ENCODE measurements at regions not wholly inside any gene's neighbourhood (a gene's known extent, or its start where the extent isn't known, plus 50 kb on each side); places are given as distances from the start of the nearest gene placed in this dataset.

DNA sequence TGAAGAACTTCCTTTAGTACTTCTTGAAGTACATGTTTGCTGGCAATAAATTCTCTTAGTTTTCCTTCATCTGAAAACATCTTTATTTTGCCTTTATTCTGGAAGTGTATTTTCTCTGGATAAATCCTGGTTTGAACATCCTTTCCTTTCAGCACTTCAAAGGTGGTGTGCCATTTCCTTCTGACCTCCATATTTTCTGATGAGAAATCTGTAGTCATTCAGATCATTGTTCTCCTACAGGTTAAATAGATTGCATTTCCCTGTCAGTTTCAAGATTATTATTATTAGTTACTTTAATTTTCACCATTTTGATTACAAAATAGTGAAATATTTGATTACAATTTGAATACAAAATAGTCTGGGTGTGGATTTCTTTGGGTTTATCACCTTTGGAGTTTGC, 134.5 kb downstream of the CDH26 start:
- Histone ChIP-seq H3K9me3 (ENCODE audit: control insufficient read depth, insufficient read depth, low read length) (peaks cover 3% of the 10 kb centered on the region; the same call in 1 of the 2 replicates), H3K27me3 (ENCODE audit: control insufficient read depth, insufficient read depth, low read length) (peaks cover 8% of the 10 kb centered on the region), H3K4me3 (ENCODE audit: low read depth, low read length) (no peak overlapping the region), H3K27ac (ENCODE audit: low read depth, low read length) (no peak overlapping the region)
- no peak for TF ChIP-seq CTCF (IDR thresholded peaks at IDR 0.05; ENCODE audit: low read depth, low read length)
- CTCF ChIA-PET: no interaction called here
- no peak for DNase-seq (ENCODE audit: low read depth, low spot score)
- POLR2A ChIA-PET: no interaction called here

DNA sequence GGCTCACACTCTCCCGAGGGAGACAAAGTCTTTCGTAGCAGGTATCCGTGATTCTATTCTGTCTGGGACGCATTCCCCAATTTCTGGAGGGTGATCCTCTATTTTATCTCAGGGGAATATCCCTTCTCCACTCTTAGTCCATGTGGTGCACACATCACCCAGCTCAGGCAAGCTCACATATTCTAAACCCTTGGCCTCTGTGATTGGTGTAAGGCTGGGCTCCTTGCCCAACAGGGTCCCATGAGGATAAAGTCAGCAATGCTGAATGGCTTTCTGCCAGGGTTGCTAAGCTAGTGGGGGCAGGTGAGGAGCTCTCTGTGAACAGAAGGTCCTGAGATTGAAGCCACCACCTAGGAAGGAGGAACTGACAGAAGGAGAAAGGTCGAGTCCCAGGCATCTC, 137.2 kb downstream of the CDH26 start:
- peaks cover 3% of the 10 kb centered on the region; the same call in 1 of the 2 replicates for H3K9me3 ChIP-seq (ENCODE audit: control insufficient read depth, insufficient read depth, low read length)
- POLR2A ChIA-PET: no interaction called here
- peaks cover 3% of the 10 kb centered on the region for H3K27me3 ChIP-seq (ENCODE audit: control insufficient read depth, insufficient read depth, low read length)
- no peak overlapping the region for H3K27ac ChIP-seq (ENCODE audit: low read depth, low read length)
- CTCF ChIA-PET: interaction anchor here (0.5 to 1.3 kb wide), 3 partner anchors 18 to 764 kb away, joined by 3 to 4 read pairs (median 3); no protein-coding TSS in a partner anchor
- DNase-seq (ENCODE audit: low read depth, low spot score): no peak
- no peak overlapping the region for H3K4me3 ChIP-seq (ENCODE audit: low read depth, low read length)
- TF ChIP-seq CTCF (IDR thresholded peaks at IDR 0.05; ENCODE audit: low read depth, low read length): no peak

DNA sequence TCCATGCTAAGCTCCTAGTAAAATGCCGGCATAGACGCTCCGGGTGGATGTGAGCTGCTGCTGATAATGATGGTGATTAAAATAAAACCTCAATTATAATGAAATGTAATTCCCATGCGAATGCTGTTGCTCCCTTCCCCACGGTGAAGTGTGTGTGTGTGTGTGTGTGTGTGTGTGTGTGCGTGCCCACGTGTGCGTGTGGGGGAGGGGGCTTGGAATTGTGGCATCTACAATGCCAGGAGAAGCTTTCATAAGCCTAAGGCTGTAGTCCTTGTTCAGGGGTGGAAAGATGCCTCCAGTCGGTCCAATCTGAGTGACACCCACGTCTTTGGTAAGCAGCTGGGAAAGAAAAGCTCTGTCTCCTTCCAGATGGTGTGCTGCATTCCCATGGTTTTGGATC, 137.9 kb downstream of the CDH26 start:
- peaks cover 3% of the 10 kb centered on the region; the same call in 1 of the 2 replicates for H3K9me3 ChIP-seq (ENCODE audit: control insufficient read depth, insufficient read depth, low read length)
- peaks cover 3% of the 10 kb centered on the region for H3K27me3 ChIP-seq (ENCODE audit: control insufficient read depth, insufficient read depth, low read length)
- no peak overlapping the region for H3K27ac ChIP-seq (ENCODE audit: low read depth, low read length)
- no peak for DNase-seq (ENCODE audit: low read depth, low spot score)
- no peak overlapping the region for H3K4me3 ChIP-seq (ENCODE audit: low read depth, low read length)
- CTCF ChIA-PET: interaction anchor here (0.8 to 0.9 kb wide), 2 partner anchors 40 to 764 kb away, joined by 3 read pairs; no protein-coding TSS in a partner anchor
- no peak for TF ChIP-seq CTCF (IDR thresholded peaks at IDR 0.05; ENCODE audit: low read depth, low read length)
- POLR2A ChIA-PET: no interaction called here

DNA sequence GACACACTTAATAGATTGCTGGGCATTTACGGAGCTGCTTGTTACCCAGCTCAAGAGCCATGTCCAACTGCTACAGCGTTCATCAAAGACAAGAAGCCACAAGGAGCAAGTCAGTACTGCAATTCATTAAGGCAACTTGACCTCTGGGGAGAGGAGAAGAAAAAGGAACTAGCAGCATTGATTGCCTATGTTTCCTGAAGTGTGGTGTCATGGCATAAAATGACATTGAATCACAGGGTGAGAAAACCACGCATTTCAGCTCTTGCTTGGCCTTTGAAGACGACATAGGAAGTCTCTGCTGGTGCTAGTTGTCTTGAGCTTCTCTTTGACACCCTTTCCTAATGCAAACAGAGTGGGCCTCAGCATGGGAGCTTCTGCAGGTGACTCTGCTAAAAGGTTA, 139.1 kb downstream of the CDH26 start:
- H3K4me3 ChIP-seq (ENCODE audit: low read depth, low read length): no peak overlapping the region
- peaks cover 3% of the 10 kb centered on the region for H3K27me3 ChIP-seq (ENCODE audit: control insufficient read depth, insufficient read depth, low read length)
- TF ChIP-seq CTCF (IDR thresholded peaks at IDR 0.05; ENCODE audit: low read depth, low read length): no peak
- no peak for DNase-seq (ENCODE audit: low read depth, low spot score)
- ChIA-PET POLR2A (no interaction called here), CTCF (no interaction called here)
- peaks cover under 1% of the 10 kb centered on the region; the same call in 1 of the 2 replicates for H3K9me3 ChIP-seq (ENCODE audit: control insufficient read depth, insufficient read depth, low read length)
- H3K27ac ChIP-seq (ENCODE audit: low read depth, low read length): no peak overlapping the region

DNA sequence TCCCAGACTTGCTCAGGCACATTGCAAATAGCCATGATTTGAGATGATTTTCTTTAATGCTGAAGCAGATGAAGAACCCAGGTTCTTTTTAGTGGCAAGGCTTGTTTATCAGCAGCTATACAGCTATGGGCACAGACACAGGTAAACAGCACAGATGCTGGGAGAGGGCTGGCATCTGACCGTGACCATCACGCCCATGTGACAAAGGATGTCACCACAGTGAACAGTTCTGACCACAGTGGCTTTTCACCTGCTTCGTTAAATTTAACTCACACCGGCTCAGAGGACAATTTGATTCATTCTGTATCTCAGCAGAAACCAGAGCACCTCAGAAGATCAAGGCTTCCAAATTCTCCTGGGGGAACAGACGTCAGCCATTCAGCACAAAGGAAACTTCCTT, 142.6 kb downstream of the CDH26 start:
- CTCF ChIA-PET: no interaction called here
- H3K27ac ChIP-seq (ENCODE audit: low read depth, low read length): no peak overlapping the region
- POLR2A ChIA-PET: no interaction called here

More for the DNA sequence above, 142.6 kb downstream of the CDH26 start:
- no peak for DNase-seq (ENCODE audit: low read depth, low spot score)
- no peak overlapping the region for H3K4me3 ChIP-seq (ENCODE audit: low read depth, low read length)
- no peak for TF ChIP-seq CTCF (IDR thresholded peaks at IDR 0.05; ENCODE audit: low read depth, low read length)
- H3K27me3 ChIP-seq (ENCODE audit: control insufficient read depth, insufficient read depth, low read length): no peaks in the 10 kb centered on the region
- no peaks in the 10 kb centered on the region for H3K9me3 ChIP-seq (ENCODE audit: control insufficient read depth, insufficient read depth, low read length)

Measured in AG04450 (cell line).